Gastroesophageal sphincter (tissue), 3 donors: ENCODE measurements at regions not wholly inside any gene's neighbourhood (a gene's known extent, or its start where the extent isn't known, plus 50 kb on each side); places are given as distances from the start of the nearest gene placed in this dataset.

Experiments
- EP300 ChIP-seq: sonication (generic); formaldehyde crosslinking; IDR thresholded peaks from one replicate; pipeline ENCODE4 v1.6.1; 2017; ENCODE audit warnings: antibody characterized with exemption, mild to moderate bottlenecking
- POLR2AphosphoS5 ChIP-seq: sonication (generic); formaldehyde crosslinking; IDR thresholded peaks from one replicate; pipeline ENCODE4 v1.6.1; 2017; ENCODE audit warnings: antibody characterized with exemption
- TF ChIP-seq, protein P1 (sequence below), 4 experiments: fragments of 200-600 bp in 2 of 4; fragments of 450-650 bp in 2 of 4; sonication (generic) in 1 of 4; IDR thresholded peaks; one replicate each; pipeline ENCODE4 v1.5.1; 2017 to 2019; ENCODE audit warnings: antibody characterized with exemption in 4 of 4, mild to moderate bottlenecking in 2 of 4, moderate library complexity in 2 of 4

DNA sequence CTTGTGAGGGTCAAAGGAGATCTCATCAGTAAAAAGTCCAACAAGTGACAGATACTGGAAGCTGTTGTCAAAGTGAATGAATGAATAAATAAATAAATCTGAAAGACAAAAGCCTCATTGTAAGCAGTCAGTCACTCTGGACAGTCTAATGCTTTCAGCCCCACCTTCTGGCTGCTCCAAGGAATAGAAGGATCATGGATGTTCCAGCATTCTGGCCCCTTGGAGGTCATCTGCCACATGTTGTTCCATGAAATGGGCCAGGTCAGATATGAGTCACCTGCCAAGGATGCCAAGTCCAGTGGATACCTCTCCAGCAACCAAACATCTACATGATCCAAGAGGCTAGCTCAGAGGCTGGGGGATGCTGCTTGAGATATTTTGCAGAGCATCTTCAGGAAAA, 185.6 kb downstream of the BMP7 start:
- TF ChIP-seq, protein P1, sequence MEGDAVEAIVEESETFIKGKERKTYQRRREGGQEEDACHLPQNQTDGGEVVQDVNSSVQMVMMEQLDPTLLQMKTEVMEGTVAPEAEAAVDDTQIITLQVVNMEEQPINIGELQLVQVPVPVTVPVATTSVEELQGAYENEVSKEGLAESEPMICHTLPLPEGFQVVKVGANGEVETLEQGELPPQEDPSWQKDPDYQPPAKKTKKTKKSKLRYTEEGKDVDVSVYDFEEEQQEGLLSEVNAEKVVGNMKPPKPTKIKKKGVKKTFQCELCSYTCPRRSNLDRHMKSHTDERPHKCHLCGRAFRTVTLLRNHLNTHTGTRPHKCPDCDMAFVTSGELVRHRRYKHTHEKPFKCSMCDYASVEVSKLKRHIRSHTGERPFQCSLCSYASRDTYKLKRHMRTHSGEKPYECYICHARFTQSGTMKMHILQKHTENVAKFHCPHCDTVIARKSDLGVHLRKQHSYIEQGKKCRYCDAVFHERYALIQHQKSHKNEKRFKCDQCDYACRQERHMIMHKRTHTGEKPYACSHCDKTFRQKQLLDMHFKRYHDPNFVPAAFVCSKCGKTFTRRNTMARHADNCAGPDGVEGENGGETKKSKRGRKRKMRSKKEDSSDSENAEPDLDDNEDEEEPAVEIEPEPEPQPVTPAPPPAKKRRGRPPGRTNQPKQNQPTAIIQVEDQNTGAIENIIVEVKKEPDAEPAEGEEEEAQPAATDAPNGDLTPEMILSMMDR (IDR thresholded peaks at IDR 0.05), result no peak
- no peak for TF ChIP-seq POLR2AphosphoS5
- no peak for TF ChIP-seq EP300
